GM18505 (cell line): ENCODE measurements at regions not wholly inside any gene's neighbourhood (a gene's known extent, or its start where the extent isn't known, plus 50 kb on each side); places are given as distances from the start of the nearest gene placed in this dataset.

Experiments
- ATAC-seq: cut with Tn5 transposase; IDR thresholded peaks from one replicate; pipeline ENCODE4 v1.9.1; 2021; ENCODE audit not compliant: unreplicated experiment
- POLR2A ChIP-seq: IDR thresholded peaks from 4 replicates; pipeline ENCODE4 v1.6.1; 2011; ENCODE audit warnings: borderline replicate concordance; ENCODE audit not compliant: insufficient read depth, insufficient read length; ENCODE audit errors: extremely low read depth

DNA sequence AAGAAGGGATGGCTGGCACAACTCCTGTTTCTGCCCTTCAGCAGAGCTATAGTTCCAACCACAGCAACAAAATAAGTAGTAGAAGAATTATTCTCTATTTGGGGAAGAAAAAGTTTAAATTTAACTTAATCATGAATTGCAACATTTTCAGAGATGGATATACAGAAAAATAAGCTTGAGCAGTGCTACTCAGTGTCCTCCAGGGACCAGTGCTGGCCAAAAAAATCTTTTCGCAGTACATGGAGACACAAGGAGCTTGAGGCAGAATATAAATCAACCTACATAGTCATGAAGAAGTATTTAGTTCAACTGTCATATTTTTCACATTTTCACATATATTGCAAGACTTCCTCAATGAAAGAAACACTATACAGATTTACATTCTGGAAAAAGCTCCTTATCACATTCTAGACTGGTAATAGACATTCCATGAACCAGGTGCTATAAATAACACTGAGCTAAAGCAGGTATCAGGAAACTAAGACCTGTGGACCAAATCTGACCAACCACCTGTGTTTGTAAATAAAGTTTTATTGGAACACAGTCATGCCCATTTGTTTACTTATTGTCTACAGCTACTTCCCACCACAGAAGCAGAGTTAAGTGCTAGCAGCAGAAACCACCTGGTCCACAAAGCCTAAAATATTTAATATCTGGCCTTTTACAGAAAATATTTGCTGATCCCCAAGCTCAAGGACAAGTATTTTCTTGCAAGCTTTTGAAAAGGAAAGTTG, 101.9 kb downstream of the RGS21 start:
- no peak for TF ChIP-seq POLR2A
- no peak for ATAC-seq

DNA sequence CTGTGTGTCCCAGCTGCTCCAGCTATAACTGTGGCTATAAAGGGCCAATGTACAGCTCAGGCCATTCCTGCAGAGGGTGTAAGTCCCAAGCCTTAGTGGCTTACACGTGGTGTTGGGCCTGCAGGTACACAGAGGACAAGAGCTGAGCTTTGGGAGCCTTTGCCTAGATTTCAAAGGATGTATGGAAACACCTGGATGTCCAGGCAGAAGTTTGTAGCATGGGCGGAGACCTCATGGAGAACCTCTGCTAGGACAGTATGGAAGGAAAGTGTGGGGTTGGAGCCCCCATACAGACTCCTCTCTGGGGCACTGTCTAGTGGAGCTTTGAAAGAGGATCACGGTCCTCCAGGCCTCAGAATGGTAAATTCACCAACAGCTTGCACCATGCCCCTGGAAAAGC, 113.9 kb downstream of the RGS21 start:
- no peak for ATAC-seq

DNA sequence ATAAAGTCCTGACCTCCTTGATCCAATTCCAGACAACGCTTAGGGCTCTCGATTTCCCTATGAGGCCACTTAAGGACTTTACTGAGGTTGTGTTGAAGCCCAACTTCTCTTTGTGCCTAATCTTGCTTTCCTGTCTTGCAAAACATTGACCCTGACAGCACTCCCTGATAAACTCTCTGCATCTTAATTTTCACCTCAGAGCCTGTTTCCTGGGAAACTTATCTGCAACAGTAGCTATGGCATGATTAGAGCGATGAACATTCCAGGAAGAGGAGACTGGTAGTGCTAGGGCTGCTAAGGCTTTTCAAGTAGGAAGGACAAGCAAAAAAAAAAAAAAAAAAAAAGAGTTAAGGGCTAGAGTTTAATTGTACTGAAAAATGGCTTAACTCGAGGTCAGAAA, 118.9 kb downstream of the RGS21 start:
- no peak for ATAC-seq
- TF ChIP-seq POLR2A, result no peak

More for the DNA sequence above, 113.9 kb downstream of the RGS21 start:
- TF ChIP-seq POLR2A, result no peak

DNA sequence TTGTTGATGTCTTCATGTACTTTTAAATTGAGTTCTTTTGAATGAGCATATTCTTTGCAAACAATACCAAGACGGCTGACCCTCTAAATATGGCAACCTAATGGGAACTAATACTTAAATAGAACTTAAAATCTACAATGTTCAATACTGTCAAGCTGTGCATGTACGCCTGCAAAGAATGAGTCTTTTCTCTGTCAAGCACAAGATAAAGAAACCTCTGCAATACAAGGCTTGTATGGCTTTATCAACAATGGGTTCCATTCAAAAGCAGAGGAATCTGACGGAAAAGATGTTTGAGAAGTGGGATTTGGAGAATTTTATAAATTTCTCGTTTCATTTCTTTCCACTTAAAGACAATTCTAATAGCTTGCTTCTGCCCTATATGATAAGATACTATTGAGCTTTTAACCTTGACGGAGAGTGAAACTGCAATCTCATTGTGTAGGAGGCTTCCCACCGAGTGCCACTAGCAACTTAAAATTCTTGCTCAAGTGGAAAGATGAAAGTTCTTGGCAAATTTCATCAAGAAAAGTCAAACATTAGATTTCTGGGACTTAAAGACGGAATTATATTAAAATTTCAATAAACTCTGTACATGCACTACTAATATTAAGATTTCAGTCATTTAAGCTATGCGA, 119.8 kb downstream of the RGS21 start:
- no peak for ATAC-seq
- TF ChIP-seq POLR2A, result no peak

DNA sequence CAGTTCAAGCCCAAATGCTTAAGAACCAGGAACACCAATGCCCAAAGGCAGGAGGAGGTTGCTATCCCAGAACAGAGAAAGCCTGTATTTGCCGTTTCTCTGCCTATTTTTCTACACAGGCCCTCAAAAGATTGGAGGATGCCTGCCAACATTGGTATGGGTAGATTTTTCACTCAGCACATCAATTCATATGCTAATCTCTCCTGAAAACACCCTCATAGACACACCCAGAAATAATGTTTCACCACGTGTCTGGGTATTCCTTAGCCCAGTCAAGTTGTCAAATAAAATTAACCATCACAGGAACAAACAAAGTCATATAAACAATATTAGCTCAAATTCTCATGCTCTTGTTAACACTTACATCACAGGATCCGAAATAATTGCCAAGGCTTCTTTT, 121.9 kb downstream of the RGS21 start:
- ATAC-seq, result no peak
- TF ChIP-seq POLR2A, result no peak

DNA sequence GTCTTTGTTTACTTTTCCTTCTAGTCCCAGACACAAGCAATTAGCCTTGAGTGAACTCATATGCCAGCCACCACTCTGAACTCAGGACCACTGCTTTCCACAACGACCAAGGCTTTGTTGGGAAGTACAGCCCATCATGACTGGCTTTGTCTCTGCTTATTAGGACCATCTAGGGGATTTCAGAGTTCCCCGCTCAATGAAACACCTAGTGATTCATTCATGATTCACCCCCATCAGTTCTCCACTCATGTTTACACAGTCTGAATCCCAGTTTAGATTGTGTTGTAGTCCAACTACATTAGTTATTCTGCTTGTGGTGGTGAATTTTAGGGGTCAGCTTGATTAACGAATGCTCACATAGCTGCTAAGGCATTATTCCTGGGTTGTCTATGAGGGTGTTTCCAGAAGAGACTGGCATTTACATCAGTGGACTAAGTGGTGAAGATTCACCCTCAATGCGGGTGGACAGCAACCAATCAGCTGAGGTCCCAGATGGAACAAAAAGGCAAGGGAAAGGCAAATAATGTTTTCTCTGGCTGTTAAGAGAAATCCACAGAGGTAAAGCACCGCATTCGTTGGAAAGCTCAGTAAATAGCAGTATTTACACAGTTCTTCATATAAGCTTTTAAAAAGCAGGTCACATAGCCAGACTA, 122.7 kb downstream of the RGS21 start:
- no peak for TF ChIP-seq POLR2A

DNA sequence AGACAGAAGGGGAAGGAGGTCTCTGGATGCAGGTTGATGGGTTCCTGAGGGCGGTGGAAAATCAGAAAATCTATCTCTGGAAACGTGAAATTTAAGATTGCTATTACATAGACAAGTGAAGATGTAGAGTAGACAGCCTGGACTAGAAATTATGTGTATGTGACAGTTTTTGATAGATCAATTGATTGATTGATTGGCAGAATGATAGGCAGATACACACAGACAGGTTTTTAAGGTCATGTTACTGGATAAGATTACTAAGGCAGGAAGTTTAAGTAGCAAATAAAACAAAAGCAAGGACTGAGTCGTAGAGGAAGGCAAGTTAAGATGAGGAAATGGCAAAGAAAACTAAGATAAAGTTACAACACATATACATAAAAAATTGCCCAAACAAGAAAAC, 124.7 kb downstream of the RGS21 start:
- no peak for ATAC-seq

More for the DNA sequence above, 122.7 kb downstream of the RGS21 start:
- no peak for ATAC-seq

DNA sequence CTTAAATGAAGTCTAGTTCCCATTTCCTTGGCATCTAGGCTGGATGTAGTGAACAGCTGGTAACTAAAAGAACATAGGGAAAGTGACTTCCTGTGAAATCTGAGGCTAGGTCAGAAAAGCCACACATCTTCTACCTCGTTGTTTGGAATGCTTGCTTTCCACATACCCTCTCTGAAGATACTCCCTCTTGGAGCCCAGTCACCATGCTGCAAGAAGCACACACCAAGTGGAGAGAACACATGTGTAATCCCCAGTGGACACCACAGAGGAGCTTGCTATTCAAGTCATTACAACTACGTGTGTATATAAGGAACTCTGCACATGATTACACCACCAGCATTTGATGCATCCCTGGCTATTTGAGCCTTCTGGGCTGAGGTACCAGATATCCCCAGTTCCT, 125.9 kb downstream of the RGS21 start:
- TF ChIP-seq POLR2A, result no peak
- ATAC-seq, result no peak

More for the DNA sequence above, 124.7 kb downstream of the RGS21 start:
- TF ChIP-seq POLR2A, result no peak

DNA sequence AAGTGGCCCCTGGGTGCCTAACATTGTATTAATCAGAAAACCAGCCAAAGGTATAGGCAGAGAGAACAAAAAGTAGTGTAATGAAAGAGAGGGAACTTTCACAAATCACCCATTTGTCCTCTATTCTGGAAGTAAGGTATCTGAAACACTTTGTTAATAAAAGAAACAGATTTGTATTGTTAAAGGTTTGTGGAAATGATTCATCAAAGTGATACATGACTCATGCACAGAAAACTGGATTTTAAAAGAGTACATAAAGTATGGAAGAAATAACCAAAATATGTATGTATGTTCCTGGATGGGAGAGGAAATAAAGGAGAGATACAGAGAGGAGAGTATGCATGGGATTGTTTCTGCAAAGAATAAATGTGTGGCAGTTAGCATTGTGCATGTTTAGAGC, 126.8 kb downstream of the RGS21 start:
- no peak for ATAC-seq
- TF ChIP-seq POLR2A, result no peak

DNA sequence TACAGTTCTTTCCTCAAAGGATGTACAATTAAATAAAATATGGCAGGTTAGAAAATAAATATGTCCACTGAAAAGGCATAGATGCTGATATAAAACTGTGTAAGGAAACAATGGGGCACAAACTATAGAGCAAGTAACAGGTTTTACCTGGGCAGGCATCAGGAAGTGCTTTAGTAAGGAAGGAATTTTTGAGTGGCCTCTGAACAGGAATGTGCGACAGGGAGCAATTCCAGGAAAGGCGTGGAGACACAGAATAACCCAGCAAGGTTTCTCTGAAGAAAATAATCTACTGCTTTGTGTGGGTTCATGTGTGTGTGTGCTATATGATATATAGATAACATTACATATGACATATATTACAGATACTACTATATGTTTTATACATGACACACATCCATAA, 128.4 kb downstream of the RGS21 start:
- TF ChIP-seq POLR2A, result no peak
- ATAC-seq, result no peak

DNA sequence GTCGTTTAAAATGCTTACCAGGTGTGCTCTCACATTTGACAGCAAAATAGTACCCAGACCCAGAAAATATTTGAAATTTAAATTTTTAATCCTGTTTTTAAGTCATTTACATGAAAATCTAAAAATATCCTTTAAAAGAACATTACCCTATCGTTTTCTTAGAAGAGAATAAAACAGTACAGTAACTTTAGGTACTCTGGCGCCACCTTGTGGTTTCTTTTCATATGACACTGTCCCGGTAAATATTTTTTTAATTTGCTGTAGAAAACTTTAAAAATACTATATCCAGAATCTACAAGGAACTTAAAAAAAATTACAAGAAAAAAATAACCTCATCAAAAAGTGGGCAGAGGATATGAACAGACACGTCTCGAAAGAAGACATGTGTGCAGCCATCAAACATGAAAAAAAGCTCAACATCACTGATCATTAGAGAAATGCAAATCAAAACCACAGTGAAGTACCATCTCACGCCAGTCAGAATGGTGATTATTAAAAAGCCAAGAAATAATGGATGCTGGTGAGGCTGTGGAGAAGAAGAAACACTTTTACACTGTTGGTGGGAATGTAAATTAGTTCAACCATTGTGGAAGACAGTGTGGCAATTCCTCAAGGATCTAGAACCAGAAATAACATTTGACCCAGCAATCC, 129.2 kb downstream of the RGS21 start:
- TF ChIP-seq POLR2A, result no peak
- peak; percentile 76 for ATAC-seq

DNA sequence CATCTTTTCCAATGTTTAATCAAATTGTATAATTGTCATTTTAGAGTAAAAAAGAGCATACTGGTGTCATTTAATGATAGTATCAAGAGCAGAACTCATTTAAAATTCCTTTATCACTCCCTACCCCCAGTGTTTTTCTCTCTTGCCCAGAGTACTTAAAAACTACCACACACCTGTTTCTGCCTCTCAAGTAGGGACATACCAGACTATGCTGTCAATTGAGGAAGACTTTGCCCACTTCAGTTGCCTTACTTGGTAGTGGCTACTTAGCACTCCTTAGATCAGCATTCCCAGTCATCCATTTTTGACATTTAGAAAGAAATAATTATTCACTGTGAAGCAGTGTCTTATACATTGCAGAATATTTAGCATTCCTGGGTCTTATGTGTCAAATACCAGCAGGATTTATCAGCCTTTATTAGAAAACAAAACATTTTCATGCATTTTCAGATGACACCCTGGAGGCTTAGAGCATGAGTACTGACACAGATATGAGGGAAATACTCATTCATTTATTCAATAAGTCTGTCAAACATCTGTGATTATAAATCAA, 127.5 kb upstream of the RGS1 start:
- ATAC-seq, result no peak
- no peak for TF ChIP-seq POLR2A

DNA sequence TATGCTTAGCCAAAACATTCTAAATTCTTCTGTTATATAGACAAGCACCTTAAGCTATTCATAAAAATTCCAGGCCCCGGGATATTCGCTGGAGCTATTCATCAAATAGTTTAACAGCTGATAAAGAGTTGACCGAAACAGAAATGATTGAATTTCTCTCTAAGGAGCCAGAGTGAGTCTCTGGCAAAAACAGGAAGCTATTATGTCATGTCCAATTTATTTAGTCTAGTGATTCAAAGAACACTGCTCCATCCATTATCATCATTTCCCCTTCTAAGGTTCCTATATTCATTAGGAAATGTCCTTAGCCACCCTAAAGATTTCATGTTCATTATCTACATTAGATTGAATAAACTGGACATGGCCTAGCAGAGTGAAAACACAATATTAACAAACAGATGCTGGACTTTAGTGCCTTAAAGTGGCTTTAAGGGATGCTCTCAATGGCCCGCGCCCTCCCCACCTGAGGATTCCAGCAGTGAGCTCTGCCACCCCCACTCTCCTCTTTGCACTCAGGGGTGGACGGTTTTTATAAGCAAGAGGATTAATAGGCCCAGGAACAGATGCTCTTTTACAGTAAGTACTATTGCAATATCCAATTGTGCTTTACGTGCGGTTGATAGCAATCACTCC, 122.1 kb upstream of the RGS1 start:
- TF ChIP-seq POLR2A, result no peak
- ATAC-seq, result no peak
